Bronchial epithelial cell (primary cell): ENCODE measurements at regions not wholly inside any gene's neighbourhood (a gene's known extent, or its start where the extent isn't known, plus 50 kb on each side); places are given as distances from the start of the nearest gene placed in this dataset.

Source experiments
- DNase-seq: peaks from one replicate; pipeline ENCODE4 v3.0.0-alpha.2; 2010; ENCODE audit warnings: low read depth
- FAIRE-seq: peaks from 2 replicates; lab custom pipeline; 2011; peaks lifted over from hg19 to GRCh38; lab: Jason Lieb, UNC
- H3K27me3 ChIP-seq: 2 replicates; pipeline ENCODE4 v1.5.1; 2011; ENCODE audit warnings: low read length; ENCODE audit not compliant: control insufficient read depth, insufficient read depth
- H3K36me3 ChIP-seq: 2 replicates; pipeline ENCODE4 v1.5.1; 2011; ENCODE audit warnings: low read length; ENCODE audit not compliant: control insufficient read depth, insufficient read depth
- H3K4me3 ChIP-seq: 2 replicates; pipeline ENCODE4 v1.5.1; 2011; ENCODE audit warnings: mild to moderate bottlenecking, low read depth, low read length, control low read depth
- TF ChIP-seq, protein P1 (sequence below): IDR thresholded peaks from 2 replicates; pipeline ENCODE4 v1.5.1; 2011; ENCODE audit warnings: mild to moderate bottlenecking, moderate library complexity, low read length, control low read depth, inconsistent platforms; ENCODE audit not compliant: insufficient read depth, severe bottlenecking

DNA sequence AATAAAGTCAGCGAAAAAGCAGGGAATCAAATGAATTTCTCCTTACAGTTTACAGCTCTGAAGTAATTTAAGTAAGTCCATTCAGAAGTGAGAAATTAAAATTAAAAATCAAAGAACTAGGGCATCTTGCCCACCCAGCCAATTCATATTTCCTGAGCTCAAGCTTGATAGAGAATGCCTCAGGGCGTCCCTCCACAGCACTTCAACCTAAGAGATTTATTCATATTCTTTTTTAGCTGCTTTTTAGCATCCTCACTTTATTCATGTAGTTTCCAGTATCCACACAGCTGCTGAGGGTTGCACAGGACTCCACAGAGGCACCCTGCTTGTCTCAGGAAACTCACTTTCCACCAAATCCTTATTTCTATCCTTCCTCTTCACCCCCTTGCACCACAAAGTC is 900.3 kb downstream of the BCL11A start:
- FAIRE-seq (no peak), DNase-seq (no peak)
- Histone ChIP-seq H3K36me3 (no peaks in the 10 kb centered on the region), H3K27me3 (no peaks in the 10 kb centered on the region), H3K4me3 (no peak overlapping the region)
- TF ChIP-seq, protein P1, sequence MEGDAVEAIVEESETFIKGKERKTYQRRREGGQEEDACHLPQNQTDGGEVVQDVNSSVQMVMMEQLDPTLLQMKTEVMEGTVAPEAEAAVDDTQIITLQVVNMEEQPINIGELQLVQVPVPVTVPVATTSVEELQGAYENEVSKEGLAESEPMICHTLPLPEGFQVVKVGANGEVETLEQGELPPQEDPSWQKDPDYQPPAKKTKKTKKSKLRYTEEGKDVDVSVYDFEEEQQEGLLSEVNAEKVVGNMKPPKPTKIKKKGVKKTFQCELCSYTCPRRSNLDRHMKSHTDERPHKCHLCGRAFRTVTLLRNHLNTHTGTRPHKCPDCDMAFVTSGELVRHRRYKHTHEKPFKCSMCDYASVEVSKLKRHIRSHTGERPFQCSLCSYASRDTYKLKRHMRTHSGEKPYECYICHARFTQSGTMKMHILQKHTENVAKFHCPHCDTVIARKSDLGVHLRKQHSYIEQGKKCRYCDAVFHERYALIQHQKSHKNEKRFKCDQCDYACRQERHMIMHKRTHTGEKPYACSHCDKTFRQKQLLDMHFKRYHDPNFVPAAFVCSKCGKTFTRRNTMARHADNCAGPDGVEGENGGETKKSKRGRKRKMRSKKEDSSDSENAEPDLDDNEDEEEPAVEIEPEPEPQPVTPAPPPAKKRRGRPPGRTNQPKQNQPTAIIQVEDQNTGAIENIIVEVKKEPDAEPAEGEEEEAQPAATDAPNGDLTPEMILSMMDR: no peak

DNA sequence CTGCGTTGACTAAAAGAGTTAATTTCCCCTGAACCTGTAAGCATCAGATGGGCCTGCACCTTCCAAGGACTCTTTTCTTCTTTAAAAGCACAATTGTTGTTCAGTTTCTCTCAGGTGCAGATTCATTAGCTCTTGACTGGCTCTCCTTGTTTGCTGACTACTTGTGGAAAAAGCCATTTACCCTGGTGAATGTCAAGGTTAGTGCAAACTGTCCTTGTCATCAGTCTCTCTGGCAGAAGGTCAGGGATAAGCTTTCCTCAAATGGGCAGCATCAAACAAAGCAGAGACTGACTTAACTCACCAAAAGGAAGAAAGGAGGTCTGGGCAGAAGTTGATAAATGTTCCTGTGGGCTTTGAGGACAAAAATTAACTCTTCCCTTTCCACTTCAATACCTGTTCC is 922.7 kb downstream of the BCL11A start:
- DNase-seq (no peak), FAIRE-seq (no peak)
- TF ChIP-seq, protein P1: no peak
- Histone ChIP-seq H3K27me3 (no peaks in the 10 kb centered on the region), H3K36me3 (no peaks in the 10 kb centered on the region), H3K4me3 (no peak overlapping the region)

DNA sequence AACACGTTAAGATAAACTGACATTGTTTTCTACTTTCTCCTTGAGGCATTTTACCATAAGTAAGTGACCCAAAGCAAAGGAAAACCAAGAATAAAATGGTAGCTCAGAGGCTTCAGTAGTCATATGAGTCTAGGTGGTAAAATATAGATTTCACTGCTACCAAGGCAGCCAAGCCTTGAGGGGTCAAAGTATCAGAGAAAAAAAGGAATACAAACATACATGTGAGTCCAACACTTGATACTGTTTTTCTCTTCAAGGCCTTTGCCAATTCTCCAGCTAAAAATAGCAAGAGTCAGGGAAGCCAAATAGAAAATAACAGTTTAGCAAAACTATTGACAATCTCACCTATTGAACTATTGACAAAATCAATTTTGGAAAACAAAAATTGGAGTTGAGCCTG is 925.9 kb downstream of the BCL11A start:
- no peak for FAIRE-seq

DNA sequence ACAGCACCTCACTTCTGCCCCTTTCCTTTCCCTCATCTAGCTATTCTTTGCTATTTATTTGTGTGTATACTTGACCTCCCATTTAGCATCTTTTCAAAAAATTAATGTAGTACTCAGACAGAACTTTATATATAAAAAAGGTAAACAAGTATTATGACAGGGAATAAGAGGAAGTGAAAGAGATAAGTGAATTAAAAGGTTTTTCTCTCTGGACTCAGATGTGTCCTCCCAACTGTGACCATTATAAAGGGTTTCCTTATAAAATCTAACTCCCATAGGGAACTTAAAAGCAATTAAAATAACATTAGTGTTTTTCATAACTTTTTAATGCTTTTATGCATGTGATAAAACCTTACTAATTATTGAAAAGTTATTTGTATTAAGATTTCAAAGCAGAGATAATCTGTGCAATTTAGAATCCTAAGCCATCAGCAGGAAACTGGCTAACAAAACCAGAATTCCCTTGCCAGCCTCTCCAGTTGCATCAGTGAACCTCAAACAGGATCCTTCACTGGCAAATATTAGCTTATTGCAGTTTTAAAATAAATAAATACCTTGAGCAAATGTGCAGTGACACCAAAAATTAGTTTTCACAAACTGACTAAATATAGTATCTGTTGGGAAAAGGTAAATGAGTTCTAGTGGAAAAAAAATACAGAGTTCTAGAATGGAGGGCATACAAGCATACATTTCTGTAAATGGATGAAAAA is 930.7 kb downstream of the BCL11A start:
- no peak for FAIRE-seq
- Histone ChIP-seq H3K4me3 (no peak overlapping the region), H3K27me3 (no peaks in the 10 kb centered on the region), H3K36me3 (no peaks in the 10 kb centered on the region)
- TF ChIP-seq, protein P1: no peak
- no peak for DNase-seq

More for the DNA sequence above, 925.9 kb downstream of the BCL11A start:
- no peak for DNase-seq
- TF ChIP-seq, protein P1: no peak
- Histone ChIP-seq H3K27me3 (no peaks in the 10 kb centered on the region), H3K36me3 (no peaks in the 10 kb centered on the region), H3K4me3 (no peak overlapping the region)

DNA sequence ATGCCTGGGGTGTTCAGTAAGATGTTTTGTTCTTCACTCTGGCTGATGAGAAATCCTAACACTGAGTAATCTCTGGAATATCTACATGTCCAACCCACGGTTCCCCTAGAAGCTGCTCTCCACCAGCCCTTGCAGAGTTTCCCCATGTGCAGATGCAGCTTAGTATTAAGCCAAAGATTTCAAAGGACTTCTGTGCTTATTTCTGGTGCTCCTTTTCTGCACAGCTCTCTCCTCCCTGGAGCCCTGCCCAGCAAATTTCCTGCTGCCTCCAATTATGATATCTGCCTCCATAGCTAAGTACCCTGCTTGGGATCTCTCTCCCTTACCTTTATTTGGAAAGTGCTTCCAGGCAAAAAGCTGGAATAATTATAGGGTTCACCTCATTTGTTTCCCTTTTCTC is 949.3 kb downstream of the BCL11A start:
- DNase-seq (no peak), FAIRE-seq (no peak)
- H3K4me3 ChIP-seq: no peak overlapping the region
- H3K36me3 ChIP-seq: no peaks in the 10 kb centered on the region
- no peaks in the 10 kb centered on the region for H3K27me3 ChIP-seq
- TF ChIP-seq, protein P1: no peak
